Activated naive CD8-positive, alpha-beta T cell treated with anti-CD3 and anti-CD28 coated beads, Interleukin-2, amount 10 ng/mL, durations not matched to agents 7 days and 5 days (primary cell): ENCODE measurements at regions not wholly inside any gene's neighbourhood (a gene's known extent, or its start where the extent isn't known, plus 50 kb on each side); places are given as distances from the start of the nearest gene placed in this dataset.

Source experiments
- ATAC-seq: fragments of 150-1000 bp; cut with Tn5 transposase; one replicate; pipeline ENCODE4 v1.10.0; 2021; ENCODE audit warnings: low read depth, moderate library complexity
- POLR2A ChIA-PET: fragments of 350-600 bp; sonication (Branson Sonifier 250); formaldehyde crosslinking; loops from one replicate; lab custom pipeline; 2021; ENCODE audit warnings: antibody characterized with exemption; lab: Charles Lee
- DNase-seq: peaks from one replicate; pipeline ENCODE4 v3.0.0; 2021
- H3K27ac Mint-ChIP-seq: one replicate; pipeline ENCODE4 v1.8.0; 2022; ENCODE audit warnings: mild to moderate bottlenecking, mixed read lengths
- H3K27me3 Mint-ChIP-seq: one replicate; pipeline ENCODE4 v1.8.0; 2022; ENCODE audit warnings: mild to moderate bottlenecking, moderate library complexity, mixed read lengths
- H3K36me3 Mint-ChIP-seq: one replicate; pipeline ENCODE4 v1.8.0; 2021; ENCODE audit warnings: mild to moderate bottlenecking, mixed read lengths
- H3K4me1 Mint-ChIP-seq: one replicate; pipeline ENCODE4 v1.8.0; 2021; ENCODE audit warnings: mixed read lengths
- H3K4me3 Mint-ChIP-seq: one replicate; pipeline ENCODE4 v1.8.0; 2022; ENCODE audit warnings: mild to moderate bottlenecking, moderate library complexity, mixed read lengths
- H3K9me3 Mint-ChIP-seq: one replicate; pipeline ENCODE4 v1.8.0; 2021; ENCODE audit warnings: mixed read lengths

- POLR2A ChIA-PET = no interaction called here
- DNase-seq (no peak), ATAC-seq (no peak)
- no peaks in the 10 kb centered on the region for H3K36me3 Mint-ChIP-seq
- no peak overlapping the region for H3K4me3 Mint-ChIP-seq
- H3K4me1 Mint-ChIP-seq = no peaks in the 10 kb centered on the region
- peaks cover 3% of the 10 kb centered on the region for H3K27me3 Mint-ChIP-seq
- H3K9me3 Mint-ChIP-seq = no peaks in the 10 kb centered on the region
- H3K27ac Mint-ChIP-seq = no peak overlapping the region
Measured at GRCh38 chr2:41771710-41772109, 276.1 kb upstream of the PKDCC start.

DNA sequence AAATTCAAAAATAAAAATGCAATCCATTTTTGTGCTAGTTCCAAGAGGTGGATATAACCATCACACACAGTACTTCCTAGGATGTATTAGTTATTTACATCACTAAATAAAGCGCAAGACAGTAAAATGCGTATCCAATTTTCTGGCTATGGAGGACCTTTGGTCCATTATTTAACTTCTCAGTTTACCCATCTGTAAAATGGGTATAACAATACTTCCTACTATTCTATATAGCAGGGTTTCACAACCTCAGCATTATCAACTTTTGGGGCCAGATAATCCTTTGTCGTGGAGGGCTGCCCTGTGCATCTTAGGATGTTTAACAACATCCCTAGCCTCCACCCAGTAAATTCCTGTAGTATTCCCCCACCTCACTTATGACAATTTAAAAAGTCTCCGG is 275.1 kb upstream of the PKDCC start:
- Mint-ChIP-seq H3K9me3 (no peaks in the 10 kb centered on the region), H3K4me1 (no peaks in the 10 kb centered on the region), H3K27me3 (peaks cover 3% of the 10 kb centered on the region), H3K36me3 (no peaks in the 10 kb centered on the region), H3K4me3 (no peak overlapping the region), H3K27ac (no peak overlapping the region)
- POLR2A ChIA-PET = no interaction called here
- DNase-seq (no peak), ATAC-seq (no peak)

- H3K27ac Mint-ChIP-seq = no peak overlapping the region
- no peak overlapping the region for H3K4me3 Mint-ChIP-seq
- peaks cover 10% of the 10 kb centered on the region for H3K27me3 Mint-ChIP-seq
- no peak for DNase-seq
- POLR2A ChIA-PET = no interaction called here
- H3K4me1 Mint-ChIP-seq = no peaks in the 10 kb centered on the region
- no peaks in the 10 kb centered on the region for H3K36me3 Mint-ChIP-seq
- no peak for ATAC-seq
- no peaks in the 10 kb centered on the region for H3K9me3 Mint-ChIP-seq
Measured at GRCh38 chr2:41774011-41774605, 273.7 kb upstream of the PKDCC start.

DNA sequence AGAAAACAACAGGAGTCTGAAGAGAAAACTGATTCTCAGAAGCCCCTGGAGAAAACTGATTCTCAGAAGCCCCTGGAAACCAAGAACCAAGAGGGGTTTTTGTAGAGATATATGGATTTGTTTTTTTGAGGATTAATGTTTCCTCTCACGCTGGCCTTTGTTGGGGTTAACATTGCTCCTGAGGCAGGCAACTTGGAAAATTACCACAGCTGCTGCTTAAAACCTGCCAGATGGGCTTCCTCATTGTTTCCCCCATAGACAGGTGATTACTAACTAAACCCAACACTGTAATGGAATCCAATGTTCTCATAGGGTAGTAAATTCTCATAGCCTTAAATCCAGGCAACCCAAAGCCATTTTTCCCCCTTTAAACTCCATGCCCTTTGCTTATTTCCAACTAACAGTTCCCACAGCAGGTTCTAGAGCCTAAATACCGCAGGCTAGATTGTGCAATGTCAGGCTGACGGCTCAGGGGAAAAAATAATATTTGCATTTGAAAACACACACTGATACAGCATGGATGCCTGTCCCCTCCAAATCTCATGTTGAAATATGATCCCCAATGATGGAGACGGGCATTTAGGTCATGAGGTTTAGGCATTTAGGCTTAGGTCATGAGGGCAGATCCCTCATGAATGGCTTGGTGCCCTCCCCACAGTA is 272.3 kb upstream of the PKDCC start:
- Mint-ChIP-seq H3K4me1 (no peaks in the 10 kb centered on the region), H3K27me3 (peaks cover 7% of the 10 kb centered on the region), H3K36me3 (no peaks in the 10 kb centered on the region), H3K4me3 (no peak overlapping the region), H3K9me3 (no peaks in the 10 kb centered on the region), H3K27ac (no peak overlapping the region)
- ATAC-seq (no peak), DNase-seq (no peak)
- POLR2A ChIA-PET = no interaction called here

GRCh38 chr2:41779888-41780287 is 267.9 kb upstream of the PKDCC start:
- Mint-ChIP-seq H3K27me3 (peaks cover 7% of the 10 kb centered on the region), H3K4me3 (no peak overlapping the region), H3K9me3 (no peaks in the 10 kb centered on the region), H3K27ac (no peak overlapping the region), H3K4me1 (no peaks in the 10 kb centered on the region), H3K36me3 (no peaks in the 10 kb centered on the region)
- DNase-seq = no peak
- POLR2A ChIA-PET = no interaction called here
- ATAC-seq = no peak

DNA sequence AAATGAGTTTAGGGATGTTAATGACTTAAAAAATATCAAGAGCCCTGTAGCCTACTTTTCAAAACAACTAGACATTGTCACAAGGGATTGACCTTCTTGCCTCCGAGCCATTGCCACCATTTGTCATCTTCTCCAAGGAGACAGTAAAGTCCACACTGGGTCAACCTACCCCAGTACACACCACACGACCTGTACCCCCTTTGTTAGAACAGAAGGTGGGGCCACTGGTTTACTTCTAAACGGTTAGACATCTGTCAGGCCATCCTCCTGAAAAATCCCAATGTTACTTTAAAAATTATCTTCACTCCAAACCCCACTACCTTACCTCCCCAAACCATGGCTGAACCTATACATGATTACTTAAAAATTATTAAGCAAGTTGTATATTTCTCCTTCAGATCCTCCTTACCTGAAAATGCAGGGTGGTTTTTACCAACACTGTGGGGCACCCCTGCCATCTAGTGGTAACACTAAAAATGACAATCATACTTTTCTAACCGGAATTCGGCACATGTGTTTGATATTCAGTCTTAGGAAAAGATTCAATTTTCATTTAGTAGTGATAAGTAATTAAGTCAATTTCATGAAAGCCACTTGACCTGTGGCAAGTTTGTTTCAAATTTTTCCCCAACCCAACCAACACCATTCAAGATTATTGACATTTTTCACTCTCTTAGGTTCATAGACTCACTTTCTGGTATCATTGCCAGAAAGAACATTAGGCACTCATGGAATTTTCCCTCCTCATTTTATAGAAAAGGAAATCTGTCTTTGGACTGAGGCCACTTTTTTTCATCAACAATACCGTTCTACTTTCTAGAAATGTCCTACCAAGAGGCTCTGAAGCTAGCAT is 265.3 kb upstream of the PKDCC start:
- H3K4me1 Mint-ChIP-seq = no peaks in the 10 kb centered on the region
- POLR2A ChIA-PET = no interaction called here
- ATAC-seq (no peak), DNase-seq (no peak)
- H3K4me3 Mint-ChIP-seq = no peak overlapping the region
- peaks cover 7% of the 10 kb centered on the region for H3K27me3 Mint-ChIP-seq
- H3K36me3 Mint-ChIP-seq = no peaks in the 10 kb centered on the region
- no peak overlapping the region for H3K27ac Mint-ChIP-seq
- no peaks in the 10 kb centered on the region for H3K9me3 Mint-ChIP-seq

DNA sequence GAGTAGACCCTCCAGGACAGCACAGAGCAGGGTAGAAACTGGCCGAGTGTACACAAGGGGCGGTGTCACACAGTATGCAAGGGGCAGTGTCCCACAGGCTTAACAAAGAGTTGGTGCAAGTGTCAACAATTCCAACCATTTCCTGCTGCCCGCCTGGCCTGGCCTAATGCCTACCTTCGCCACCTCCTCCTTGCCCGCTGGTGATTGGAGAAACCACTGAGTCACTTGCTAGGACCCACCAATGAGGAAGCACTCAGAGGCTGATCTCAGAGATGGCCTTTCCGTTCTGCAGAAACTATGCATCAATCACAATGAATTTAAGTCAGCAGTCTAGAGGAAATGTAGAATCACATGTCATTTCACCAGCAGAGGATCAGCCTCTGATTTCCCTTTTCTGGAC is 263.3 kb upstream of the PKDCC start:
- Mint-ChIP-seq H3K27me3 (no peaks in the 10 kb centered on the region), H3K36me3 (no peaks in the 10 kb centered on the region), H3K4me1 (no peaks in the 10 kb centered on the region), H3K9me3 (no peaks in the 10 kb centered on the region), H3K4me3 (no peak overlapping the region), H3K27ac (no peak overlapping the region)
- POLR2A ChIA-PET = no interaction called here
- DNase-seq (no peak), ATAC-seq (no peak)

DNA sequence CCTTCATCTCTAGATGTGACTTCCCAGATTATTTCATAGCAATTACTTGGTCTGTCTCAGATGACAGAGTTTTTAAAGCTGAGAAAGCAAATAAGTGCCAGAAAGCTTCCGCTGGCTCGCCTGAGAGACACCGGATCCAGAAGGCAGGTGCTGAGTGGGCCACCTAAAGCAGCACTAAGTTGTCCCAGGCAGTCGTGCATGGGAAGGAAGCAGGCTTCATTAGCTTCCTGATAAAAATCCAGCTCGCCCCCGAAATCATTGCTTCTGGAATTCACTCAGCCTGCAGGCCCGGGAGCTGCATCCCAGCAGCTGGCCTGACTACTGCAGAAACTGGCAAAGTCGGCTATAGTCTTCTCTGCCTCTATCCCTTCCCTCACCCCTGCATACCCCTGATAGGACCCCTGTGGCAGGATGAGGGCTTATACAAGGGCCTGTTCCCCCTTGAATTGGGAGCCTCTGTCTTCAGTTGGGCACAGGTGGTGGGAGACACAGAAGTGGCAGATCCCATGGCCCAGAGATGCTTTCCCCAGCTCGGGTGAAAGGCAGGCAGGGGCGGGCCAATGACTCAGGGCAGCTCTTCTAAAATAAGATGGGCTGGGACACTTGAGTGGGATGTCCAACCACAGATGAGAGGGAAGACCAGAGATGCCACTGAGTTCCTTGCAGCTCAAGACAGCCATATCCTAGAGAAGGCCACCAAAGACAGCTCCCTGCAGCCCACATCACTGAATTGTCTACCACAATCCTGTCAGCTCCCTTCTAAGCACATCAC is 262.4 kb upstream of the PKDCC start:
- H3K9me3 Mint-ChIP-seq = no peaks in the 10 kb centered on the region
- H3K36me3 Mint-ChIP-seq = no peaks in the 10 kb centered on the region
- H3K27me3 Mint-ChIP-seq = no peaks in the 10 kb centered on the region
- no peak overlapping the region for H3K27ac Mint-ChIP-seq
- ATAC-seq = no peak
- DNase-seq = no peak
- no peaks in the 10 kb centered on the region for H3K4me1 Mint-ChIP-seq
- POLR2A ChIA-PET = no interaction called here
- no peak overlapping the region for H3K4me3 Mint-ChIP-seq

- Mint-ChIP-seq H3K27me3 (no peaks in the 10 kb centered on the region), H3K9me3 (no peaks in the 10 kb centered on the region), H3K4me1 (no peaks in the 10 kb centered on the region), H3K4me3 (no peak overlapping the region), H3K27ac (no peak overlapping the region), H3K36me3 (no peaks in the 10 kb centered on the region)
- ATAC-seq (no peak), DNase-seq (no peak)
- POLR2A ChIA-PET = no interaction called here
Measured at GRCh38 chr2:41791523-41791922, 256.3 kb upstream of the PKDCC start.

DNA sequence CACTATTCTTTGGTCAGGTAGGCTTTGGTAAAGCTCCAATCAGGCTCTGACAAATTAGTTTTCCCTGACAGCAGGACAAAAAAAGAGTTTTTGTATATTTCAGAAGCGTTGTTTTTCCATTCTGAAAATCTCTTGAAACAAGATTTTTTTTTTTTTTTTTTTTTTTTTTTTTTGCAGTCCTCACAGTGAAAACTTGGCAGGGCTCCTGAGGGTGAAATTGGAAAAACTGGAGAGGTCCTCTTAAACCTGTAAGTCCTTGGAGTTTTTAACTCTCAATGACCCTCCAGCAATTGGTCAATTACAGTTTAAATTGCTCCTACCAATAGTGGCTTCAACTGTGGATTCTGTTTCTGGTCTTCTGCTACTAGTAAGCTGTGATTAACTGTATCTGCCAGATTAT is 244.5 kb upstream of the PKDCC start:
- Mint-ChIP-seq H3K27me3 (peaks cover 3% of the 10 kb centered on the region), H3K4me3 (no peak overlapping the region), H3K4me1 (no peaks in the 10 kb centered on the region), H3K27ac (no peak overlapping the region), H3K9me3 (peaks cover 2% of the 10 kb centered on the region), H3K36me3 (no peaks in the 10 kb centered on the region)
- DNase-seq (no peak), ATAC-seq (no peak)
- POLR2A ChIA-PET = no interaction called here

- no peaks in the 10 kb centered on the region for H3K4me1 Mint-ChIP-seq
- no peaks in the 10 kb centered on the region for H3K36me3 Mint-ChIP-seq
- H3K9me3 Mint-ChIP-seq = no peaks in the 10 kb centered on the region
- POLR2A ChIA-PET = no interaction called here
- H3K27ac Mint-ChIP-seq = no peak overlapping the region
- H3K27me3 Mint-ChIP-seq = peaks cover 3% of the 10 kb centered on the region
- no peak for ATAC-seq
- H3K4me3 Mint-ChIP-seq = no peak overlapping the region
- DNase-seq = no peak
Measured at GRCh38 chr2:41806286-41806685, 241.5 kb upstream of the PKDCC start.

GRCh38 chr2:41821167-41821566 is 226.7 kb upstream of the PKDCC start:
- H3K4me1 Mint-ChIP-seq = no peaks in the 10 kb centered on the region
- H3K36me3 Mint-ChIP-seq = no peaks in the 10 kb centered on the region
- DNase-seq (no peak), ATAC-seq (no peak)
- H3K4me3 Mint-ChIP-seq = no peak overlapping the region
- H3K9me3 Mint-ChIP-seq = peaks cover 5% of the 10 kb centered on the region
- H3K27me3 Mint-ChIP-seq = peaks cover 17% of the 10 kb centered on the region
- POLR2A ChIA-PET = no interaction called here
- H3K27ac Mint-ChIP-seq = no peak overlapping the region

DNA sequence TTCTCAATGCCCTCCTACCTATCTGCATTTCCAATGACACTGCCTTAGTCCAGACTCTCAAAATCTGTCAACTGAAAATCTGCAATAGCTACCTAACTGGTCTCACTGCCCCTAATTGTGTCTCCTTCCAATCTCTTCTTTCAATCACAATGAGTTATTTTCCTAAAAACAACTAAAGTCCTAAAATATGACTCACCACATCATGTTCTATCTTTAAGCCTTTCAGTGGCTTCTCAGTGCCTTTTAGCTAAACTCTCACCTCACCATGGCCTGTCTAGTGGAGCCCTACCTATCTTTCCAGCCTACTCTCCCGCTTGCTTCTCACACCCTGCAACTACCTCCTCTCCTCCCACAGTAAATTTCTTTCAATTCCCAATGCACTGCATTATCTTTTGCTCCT is 220.9 kb upstream of the PKDCC start:
- Mint-ChIP-seq H3K27me3 (peaks cover 29% of the 10 kb centered on the region), H3K27ac (no peak overlapping the region), H3K36me3 (no peaks in the 10 kb centered on the region), H3K4me3 (no peak overlapping the region), H3K4me1 (no peaks in the 10 kb centered on the region), H3K9me3 (no peaks in the 10 kb centered on the region)
- DNase-seq (no peak), ATAC-seq (no peak)
- POLR2A ChIA-PET = no interaction called here
